ENCODE measurements at regions not wholly inside any gene's neighbourhood (a gene's known extent, or its start where the extent isn't known, plus 50 kb on each side); places are given as distances from the start of the nearest gene placed in this dataset.

DNA sequence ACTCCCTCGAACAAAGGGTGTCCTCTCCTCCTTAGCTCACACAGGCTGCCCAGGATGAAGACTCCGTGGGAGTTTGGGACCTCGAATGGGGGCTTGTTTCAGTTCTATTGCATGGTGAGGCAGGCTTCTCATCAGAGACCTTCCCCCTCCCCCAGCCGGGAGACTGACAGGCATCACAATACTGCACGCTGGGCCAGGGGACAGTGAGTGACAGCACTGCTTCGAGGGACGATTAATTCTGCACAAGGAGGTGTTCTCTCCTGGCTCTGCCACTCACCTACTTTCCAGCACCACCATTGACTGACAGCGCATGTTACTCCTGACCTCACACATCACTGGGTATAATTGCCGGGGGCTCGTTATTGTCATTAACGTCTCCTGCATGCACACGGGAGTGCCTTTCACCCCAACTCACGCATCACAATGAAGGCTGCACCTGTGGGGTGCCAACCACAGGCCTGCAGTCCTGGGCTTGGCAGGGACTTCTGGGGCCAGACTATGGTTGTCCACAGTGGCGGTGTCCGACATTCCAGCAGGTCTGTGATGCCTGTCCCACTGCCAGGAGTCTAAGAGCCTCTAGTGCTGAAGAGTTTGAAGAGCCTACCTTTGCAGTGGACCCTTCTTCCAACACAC lies 412.2 kb upstream of the TSHZ3 start:
- TF ChIP-seq, protein P1, sequence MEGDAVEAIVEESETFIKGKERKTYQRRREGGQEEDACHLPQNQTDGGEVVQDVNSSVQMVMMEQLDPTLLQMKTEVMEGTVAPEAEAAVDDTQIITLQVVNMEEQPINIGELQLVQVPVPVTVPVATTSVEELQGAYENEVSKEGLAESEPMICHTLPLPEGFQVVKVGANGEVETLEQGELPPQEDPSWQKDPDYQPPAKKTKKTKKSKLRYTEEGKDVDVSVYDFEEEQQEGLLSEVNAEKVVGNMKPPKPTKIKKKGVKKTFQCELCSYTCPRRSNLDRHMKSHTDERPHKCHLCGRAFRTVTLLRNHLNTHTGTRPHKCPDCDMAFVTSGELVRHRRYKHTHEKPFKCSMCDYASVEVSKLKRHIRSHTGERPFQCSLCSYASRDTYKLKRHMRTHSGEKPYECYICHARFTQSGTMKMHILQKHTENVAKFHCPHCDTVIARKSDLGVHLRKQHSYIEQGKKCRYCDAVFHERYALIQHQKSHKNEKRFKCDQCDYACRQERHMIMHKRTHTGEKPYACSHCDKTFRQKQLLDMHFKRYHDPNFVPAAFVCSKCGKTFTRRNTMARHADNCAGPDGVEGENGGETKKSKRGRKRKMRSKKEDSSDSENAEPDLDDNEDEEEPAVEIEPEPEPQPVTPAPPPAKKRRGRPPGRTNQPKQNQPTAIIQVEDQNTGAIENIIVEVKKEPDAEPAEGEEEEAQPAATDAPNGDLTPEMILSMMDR (IDR thresholded peaks at IDR 0.05; ENCODE audit: low read depth, low read length): no peak
- no peak for TF ChIP-seq EZH2phosphoT487 (IDR thresholded peaks at IDR 0.05; ENCODE audit: low read depth)

Measured in OCI-LY3 (cell line).